ENCODE measurements at regions not wholly inside any gene's neighbourhood (a gene's known extent, or its start where the extent isn't known, plus 50 kb on each side); places are given as distances from the start of the nearest gene placed in this dataset.

DNA sequence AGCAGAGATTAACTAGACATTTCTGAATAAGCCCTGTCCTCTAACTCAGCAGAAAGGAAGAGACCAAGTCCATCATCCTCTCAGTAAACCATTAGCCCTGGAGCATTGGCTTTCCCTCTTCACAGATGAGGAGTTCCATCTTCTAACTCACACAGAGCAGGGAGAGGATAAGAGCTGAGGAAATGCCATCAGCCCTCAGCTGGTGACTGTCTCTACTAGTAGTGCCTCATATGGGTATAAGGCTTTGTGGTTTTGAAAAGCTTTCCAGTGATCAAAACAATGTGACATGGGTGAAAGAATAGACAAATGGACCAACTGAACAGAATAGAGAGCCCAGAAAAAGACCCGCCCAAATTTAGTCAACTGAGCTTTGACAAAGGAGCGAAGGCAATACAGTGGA, 197.2 kb upstream of the NUDT4 start:
- no peak for DNase-seq (ENCODE audit: low read depth, low spot score)
- H3K4me3 ChIP-seq (ENCODE audit: low read depth, low read length) = no peak overlapping the region
- ChIA-PET CTCF (no interaction called here), POLR2A (no interaction called here)
- TF ChIP-seq CTCF (IDR thresholded peaks at IDR 0.05; ENCODE audit: insufficient read depth, low read length, missing control alignments) = no peak

GRCh38 chr12:93181409-93181965, 196.2 kb upstream of the NUDT4 start:
- H3K4me3 ChIP-seq (ENCODE audit: low read depth, low read length) = no peak overlapping the region
- TF ChIP-seq CTCF (IDR thresholded peaks at IDR 0.05; ENCODE audit: insufficient read depth, low read length, missing control alignments) = no peak
- CTCF ChIA-PET = no interaction called here
- POLR2A ChIA-PET = no interaction called here
- DNase-seq (ENCODE audit: low read depth, low spot score) = no peak

DNA sequence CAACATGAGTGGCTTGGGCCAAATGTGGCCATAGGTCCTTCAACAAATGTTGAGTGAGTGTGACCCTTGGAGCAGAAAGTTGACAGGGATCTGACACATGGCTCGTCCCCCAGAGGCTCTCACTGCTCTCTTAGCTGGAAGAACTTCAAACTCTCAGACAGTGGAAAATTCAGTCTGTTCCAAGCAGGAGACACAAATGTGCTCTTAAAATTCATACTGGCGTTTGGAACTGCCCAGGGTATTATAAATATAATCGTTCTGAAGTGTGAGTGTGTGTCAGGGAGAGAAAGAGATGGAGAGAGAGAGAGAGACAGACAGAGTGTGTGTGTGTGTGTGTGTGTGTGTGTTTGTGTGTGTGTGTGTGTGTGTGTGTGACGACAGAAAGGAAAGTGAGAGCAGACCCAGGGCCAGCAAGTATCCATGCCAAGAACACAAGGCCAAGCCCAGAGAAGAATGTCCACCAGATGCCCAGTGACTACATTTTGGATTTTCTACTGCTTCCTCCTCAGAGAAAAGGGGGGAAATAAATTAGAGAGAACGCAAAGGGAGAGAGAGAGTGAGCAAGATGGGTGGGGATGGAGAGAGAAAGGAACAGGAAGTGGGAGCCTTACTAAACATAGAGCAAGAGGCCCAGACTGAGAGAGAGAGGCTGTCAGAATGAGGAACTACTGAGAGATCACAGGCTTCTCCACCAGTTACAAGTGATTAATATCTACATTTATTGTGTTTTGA, 193.6 kb upstream of the NUDT4 start:
- no peak overlapping the region for H3K4me3 ChIP-seq (ENCODE audit: low read depth, low read length)
- CTCF ChIA-PET = no interaction called here
- POLR2A ChIA-PET = no interaction called here

DNA sequence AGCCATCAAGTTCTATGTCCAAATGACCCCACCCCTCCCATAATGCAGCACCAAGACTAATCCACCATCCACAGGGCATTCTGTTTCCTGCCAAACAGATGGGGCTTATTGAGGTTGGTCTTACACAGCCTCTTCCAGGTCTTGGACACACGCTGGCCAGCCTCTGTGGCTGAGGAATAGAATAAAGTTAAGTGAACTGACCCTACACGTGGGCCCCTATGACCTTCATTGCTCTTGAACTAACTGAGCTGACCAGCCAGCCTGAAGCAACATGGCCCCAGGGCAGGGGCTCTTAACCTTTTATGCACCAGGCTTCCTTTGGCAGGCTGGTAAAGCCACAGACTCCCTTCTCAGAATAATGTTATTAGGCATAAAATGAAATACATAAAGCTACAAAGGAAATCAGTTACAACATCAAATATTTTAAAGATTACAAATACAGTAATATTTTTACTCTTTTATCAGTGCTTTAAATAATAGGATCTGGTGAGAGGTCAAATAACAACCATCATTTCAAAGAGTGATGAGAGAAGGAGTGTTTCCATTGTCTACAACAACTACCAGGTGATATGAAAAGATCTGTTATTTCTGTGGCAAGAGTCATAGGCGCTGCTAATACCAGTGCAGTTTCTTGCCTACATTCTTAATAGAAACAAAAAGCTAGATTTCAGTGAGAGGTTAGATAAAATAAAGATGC, 192.9 kb upstream of the NUDT4 start:
- no peak overlapping the region for H3K4me3 ChIP-seq (ENCODE audit: low read depth, low read length)
- TF ChIP-seq CTCF (IDR thresholded peaks at IDR 0.05; ENCODE audit: insufficient read depth, low read length, missing control alignments) = no peak
- DNase-seq (ENCODE audit: low read depth, low spot score) = no peak
- CTCF ChIA-PET = interaction anchor here (0.9 to 1.9 kb wide), 2 partner anchors 198 to 212 kb away, joined by 3 to 10 read pairs; no protein-coding TSS in a partner anchor
- POLR2A ChIA-PET = no interaction called here

More for the DNA sequence above, 193.6 kb upstream of the NUDT4 start:
- TF ChIP-seq CTCF (IDR thresholded peaks at IDR 0.05; ENCODE audit: insufficient read depth, low read length, missing control alignments) = no peak
- DNase-seq (ENCODE audit: low read depth, low spot score) = no peak

- ChIA-PET CTCF (interaction anchor here (0.9 to 1.9 kb wide), 3 partner anchors 9 to 211 kb away, joined by 3 to 10 read pairs (median 5); no protein-coding TSS in a partner anchor), POLR2A (no interaction called here)
- no peak overlapping the region for H3K4me3 ChIP-seq (ENCODE audit: low read depth, low read length)
- TF ChIP-seq CTCF (IDR thresholded peaks at IDR 0.05; ENCODE audit: insufficient read depth, low read length, missing control alignments) = no peak
- no peak for DNase-seq (ENCODE audit: low read depth, low spot score)
Observed at GRCh38 chr12:93185369-93185741, 192.4 kb upstream of the NUDT4 start.

GRCh38 chr12:93186131-93186530, 191.6 kb upstream of the NUDT4 start:
- TF ChIP-seq CTCF (IDR thresholded peaks at IDR 0.05; ENCODE audit: insufficient read depth, low read length, missing control alignments) = no peak
- CTCF ChIA-PET = interaction anchor here (1.1 to 1.9 kb wide), 2 partner anchors 10 to 210 kb away, joined by 5 to 10 read pairs; no protein-coding TSS in a partner anchor
- POLR2A ChIA-PET = no interaction called here
- no peak overlapping the region for H3K4me3 ChIP-seq (ENCODE audit: low read depth, low read length)
- no peak for DNase-seq (ENCODE audit: low read depth, low spot score)

All from AG04449 (cell line).